ENCODE measurements at regions not wholly inside any gene's neighbourhood (a gene's known extent, or its start where the extent isn't known, plus 50 kb on each side); places are given as distances from the start of the nearest gene placed in this dataset.

GRCh38 chr1:19010995-19011844, 54.7 kb upstream of the IFFO2 start (continued):
- TF ChIP-seq ZNF646 (CRISPR knock-in tag; IDR thresholded peaks at IDR 0.05) (no peak), HNRNPLL (IDR thresholded peaks at IDR 0.05; ENCODE audit: low read depth, low read length, poor library complexity, severe bottlenecking) (peak; percentile 30), ZNF33A (CRISPR knock-in tag; IDR thresholded peaks at IDR 0.05; ENCODE audit: borderline replicate concordance) (no peak), ZNF619 (CRISPR knock-in tag; IDR thresholded peaks at IDR 0.05) (0 out of 2 replicates have a peak, but pooled peaks have one; percentile 33), ZNF790 (CRISPR knock-in tag; IDR thresholded peaks at IDR 0.05; ENCODE audit: borderline replicate concordance) (no peak), ZNF841 (CRISPR knock-in tag; IDR thresholded peaks at IDR 0.05; ENCODE audit: borderline replicate concordance) (no peak), ZNF543 (CRISPR knock-in tag; IDR thresholded peaks at IDR 0.05) (no peak), MED8 (CRISPR knock-in tag; IDR thresholded peaks at IDR 0.05; ENCODE audit: insufficient replicate concordance) (no peak), HMGXB4 (CRISPR knock-in tag; IDR thresholded peaks at IDR 0.05; ENCODE audit: borderline replicate concordance in 1 of 2, low read depth in 1 of 2) (no peak), ZNF879 (CRISPR knock-in tag; IDR thresholded peaks at IDR 0.05) (no peak), ATRX (CRISPR knock-in tag; IDR thresholded peaks at IDR 0.05; ENCODE audit: borderline replicate concordance) (no peak), ZNF749 (CRISPR knock-in tag; IDR thresholded peaks at IDR 0.05; ENCODE audit: borderline replicate concordance) (no peak), KLF11 (CRISPR knock-in tag; IDR thresholded peaks at IDR 0.05) (no peak), HES4 (CRISPR knock-in tag; IDR thresholded peaks at IDR 0.05; ENCODE audit: borderline replicate concordance) (no peak), SMAD9 (CRISPR knock-in tag; IDR thresholded peaks at IDR 0.05) (no peak), ZNF484 (CRISPR knock-in tag; IDR thresholded peaks at IDR 0.05; ENCODE audit: borderline replicate concordance, low read depth) (no peak), HNF4A (CRISPR knock-in tag; IDR thresholded peaks at IDR 0.05) (peak; percentile 86), SP4 (CRISPR knock-in tag; IDR thresholded peaks at IDR 0.05) (no peak), ZNF605 (CRISPR knock-in tag; IDR thresholded peaks at IDR 0.05) (peak; percentile 41; the same call in 1 of the 2 replicates), ZGPAT (CRISPR knock-in tag; IDR thresholded peaks at IDR 0.05) (peak; percentile 72; the same call in 1 of the 2 replicates)

Data from HepG2 (cell line).